IgD-negative memory B cell (primary cell): ENCODE measurements at regions not wholly inside any gene's neighbourhood (a gene's known extent, or its start where the extent isn't known, plus 50 kb on each side); places are given as distances from the start of the nearest gene placed in this dataset.

ENCODE experiments used
- H3K27ac Mint-ChIP-seq, 3 donors: one replicate each; pipeline ENCODE4 v1.8.0; 2020 to 2022; ENCODE audit warnings: mild to moderate bottlenecking in 3 of 3, mixed read lengths in 3 of 3, moderate library complexity in 1 of 3
- H3K27me3 Mint-ChIP-seq: one replicate; pipeline ENCODE4 v1.8.0; 2021; ENCODE audit warnings: mixed read lengths
- H3K36me3 Mint-ChIP-seq: one replicate; pipeline ENCODE4 v1.8.0; 2020; ENCODE audit warnings: mild to moderate bottlenecking, mixed read lengths
- H3K4me1 Mint-ChIP-seq, 3 donors: one replicate each; pipeline ENCODE4 v1.8.0; 2020 to 2022; ENCODE audit warnings: mixed read lengths in 3 of 3, mild to moderate bottlenecking in 1 of 3
- H3K4me3 Mint-ChIP-seq, 4 donors: one replicate each; pipeline ENCODE4 v1.8.0; 2020 to 2022; ENCODE audit warnings: mild to moderate bottlenecking in 4 of 4, mixed read lengths in 4 of 4, moderate library complexity in 3 of 4
- H3K9me3 Mint-ChIP-seq, 3 donors: one replicate each; pipeline ENCODE4 v1.8.0; 2020 to 2021; ENCODE audit warnings: mixed read lengths in 3 of 3, mild to moderate bottlenecking in 1 of 3

- H3K4me3 Mint-ChIP-seq, result no peak overlapping the region
- H3K9me3 Mint-ChIP-seq, result peaks cover 0 to 2% (median 0%) of the 10 kb centered on the region in 3 donors
- H3K27ac Mint-ChIP-seq, result no peak overlapping the region
- H3K36me3 Mint-ChIP-seq, result peaks cover 2% of the 10 kb centered on the region
- H3K4me1 Mint-ChIP-seq, result peaks cover 12 to 20% (median 19%) of the 10 kb centered on the region in 3 donors
- peaks cover 1% of the 10 kb centered on the region for H3K27me3 Mint-ChIP-seq
Measured at GRCh38 chr5:124061663-124062062, 549.7 kb downstream of the CSNK1G3 start.

GRCh38 chr5:124061068-124061430, 549.1 kb downstream of the CSNK1G3 start:
- H3K4me3 Mint-ChIP-seq, result no peak overlapping the region
- H3K9me3 Mint-ChIP-seq, result peaks cover 0 to 2% (median 0%) of the 10 kb centered on the region in 3 donors
- H3K27ac Mint-ChIP-seq, result no peak overlapping the region

GRCh38 chr5:124060413-124061067, 548.6 kb downstream of the CSNK1G3 start:
- H3K27me3 Mint-ChIP-seq, result peaks cover under 1% of the 10 kb centered on the region
- H3K4me1 Mint-ChIP-seq, result peaks cover 20 to 29% (median 26%) of the 10 kb centered on the region in 3 donors
- no peaks in the 10 kb centered on the region for H3K36me3 Mint-ChIP-seq

More at GRCh38 chr5:124061068-124061430, 549.1 kb downstream of the CSNK1G3 start:
- peaks cover 1% of the 10 kb centered on the region for H3K27me3 Mint-ChIP-seq
- H3K36me3 Mint-ChIP-seq, result peaks cover 2% of the 10 kb centered on the region
- H3K4me1 Mint-ChIP-seq, result peaks cover 18 to 26% (median 25%) of the 10 kb centered on the region in 3 donors

GRCh38 chr5:124060011-124060410, 548.0 kb downstream of the CSNK1G3 start:
- H3K36me3 Mint-ChIP-seq, result no peaks in the 10 kb centered on the region
- H3K9me3 Mint-ChIP-seq, result no peaks in the 10 kb centered on the region
- no peaks in the 10 kb centered on the region for H3K27me3 Mint-ChIP-seq
- H3K27ac Mint-ChIP-seq, result no peak overlapping the region
- peaks cover 20 to 30% (median 30%) of the 10 kb centered on the region in 3 donors for H3K4me1 Mint-ChIP-seq
- no peak overlapping the region for H3K4me3 Mint-ChIP-seq

More at GRCh38 chr5:124060413-124061067, 548.6 kb downstream of the CSNK1G3 start:
- H3K4me3 Mint-ChIP-seq, result no peak overlapping the region
- H3K9me3 Mint-ChIP-seq, result peaks cover 0 to 2% (median 0%) of the 10 kb centered on the region in 3 donors
- no peak overlapping the region for H3K27ac Mint-ChIP-seq

GRCh38 chr5:124059200-124059599, 547.2 kb downstream of the CSNK1G3 start:
- no peak overlapping the region for H3K4me3 Mint-ChIP-seq
- H3K36me3 Mint-ChIP-seq, result no peaks in the 10 kb centered on the region
- no peak overlapping the region for H3K27ac Mint-ChIP-seq
- no peaks in the 10 kb centered on the region for H3K9me3 Mint-ChIP-seq
- H3K4me1 Mint-ChIP-seq, result peaks cover 20 to 32% (median 32%) of the 10 kb centered on the region in 3 donors
- H3K27me3 Mint-ChIP-seq, result no peaks in the 10 kb centered on the region

- peak overlapping the region; percentile 72 to 96 (median 88) for H3K4me3 Mint-ChIP-seq
- peaks cover 20 to 33% (median 32%) of the 10 kb centered on the region in 3 donors for H3K4me1 Mint-ChIP-seq
- peak overlapping the region; percentile 76 to 94 (median 87) for H3K27ac Mint-ChIP-seq
- H3K36me3 Mint-ChIP-seq, result no peaks in the 10 kb centered on the region
- no peaks in the 10 kb centered on the region for H3K27me3 Mint-ChIP-seq
- no peaks in the 10 kb centered on the region for H3K9me3 Mint-ChIP-seq
Measured at GRCh38 chr5:124057724-124058231, 545.8 kb downstream of the CSNK1G3 start.

- Mint-ChIP-seq H3K4me1 (peaks cover 20 to 33% (median 32%) of the 10 kb centered on the region in 3 donors), H3K27me3 (no peaks in the 10 kb centered on the region), H3K27ac (peak overlapping the region; percentile 76 to 94 (median 87)), H3K9me3 (no peaks in the 10 kb centered on the region), H3K36me3 (no peaks in the 10 kb centered on the region), H3K4me3 (peak overlapping the region; percentile 72 to 96 (median 88))
Measured at GRCh38 chr5:124056991-124057723, 545.2 kb downstream of the CSNK1G3 start.

- peak overlapping the region; percentile 72 to 96 (median 88) for H3K4me3 Mint-ChIP-seq
- H3K36me3 Mint-ChIP-seq, result no peaks in the 10 kb centered on the region
- H3K4me1 Mint-ChIP-seq, result peaks cover 20 to 33% (median 32%) of the 10 kb centered on the region in 3 donors
- no peaks in the 10 kb centered on the region for H3K9me3 Mint-ChIP-seq
- H3K27me3 Mint-ChIP-seq, result no peaks in the 10 kb centered on the region
- H3K27ac Mint-ChIP-seq, result peak overlapping the region; percentile 76 to 94 (median 87)
Measured at GRCh38 chr5:124056326-124056990, 544.5 kb downstream of the CSNK1G3 start.

GRCh38 chr5:124055751-124056150, 543.8 kb downstream of the CSNK1G3 start:
- Mint-ChIP-seq H3K27ac (peak overlapping the region in 2 of 3 donors; percentile 76 to 87), H3K4me1 (peaks cover 20 to 33% (median 32%) of the 10 kb centered on the region in 3 donors), H3K27me3 (no peaks in the 10 kb centered on the region), H3K9me3 (no peaks in the 10 kb centered on the region), H3K36me3 (no peaks in the 10 kb centered on the region), H3K4me3 (peak overlapping the region in 2 of 4 donors; percentile 72 to 80)

- Mint-ChIP-seq H3K4me3 (no peak overlapping the region), H3K9me3 (peaks cover 0 to under 1% (median 0%) of the 10 kb centered on the region in 3 donors), H3K27ac (no peak overlapping the region), H3K36me3 (no peaks in the 10 kb centered on the region), H3K4me1 (peaks cover 20 to 33% (median 32%) of the 10 kb centered on the region in 3 donors), H3K27me3 (no peaks in the 10 kb centered on the region)
Measured at GRCh38 chr5:124054564-124054963, 542.6 kb downstream of the CSNK1G3 start.

- no peaks in the 10 kb centered on the region for H3K36me3 Mint-ChIP-seq
- H3K4me1 Mint-ChIP-seq, result peaks cover 20 to 26% (median 24%) of the 10 kb centered on the region in 3 donors
- no peak overlapping the region for H3K27ac Mint-ChIP-seq
- no peak overlapping the region for H3K4me3 Mint-ChIP-seq
- H3K27me3 Mint-ChIP-seq, result no peaks in the 10 kb centered on the region
- peaks cover 0 to 2% (median 0%) of the 10 kb centered on the region in 3 donors for H3K9me3 Mint-ChIP-seq
Measured at GRCh38 chr5:124053340-124053739, 541.4 kb downstream of the CSNK1G3 start.

- Mint-ChIP-seq H3K4me3 (no peak overlapping the region), H3K36me3 (no peaks in the 10 kb centered on the region)
Measured at GRCh38 chr5:124052201-124052600, 540.2 kb downstream of the CSNK1G3 start.

GRCh38 chr5:124050120-124050770, 538.3 kb downstream of the CSNK1G3 start:
- H3K4me1 Mint-ChIP-seq, result peaks cover 0 to 5% (median 3%) of the 10 kb centered on the region in 3 donors
- no peaks in the 10 kb centered on the region for H3K27me3 Mint-ChIP-seq
- H3K4me3 Mint-ChIP-seq, result no peak overlapping the region
- no peak overlapping the region for H3K27ac Mint-ChIP-seq
- no peaks in the 10 kb centered on the region for H3K36me3 Mint-ChIP-seq
- H3K9me3 Mint-ChIP-seq, result peaks cover 0 to 2% (median 0%) of the 10 kb centered on the region in 3 donors

More at GRCh38 chr5:124052201-124052600, 540.2 kb downstream of the CSNK1G3 start:
- H3K4me1 Mint-ChIP-seq, result peaks cover 11 to 16% (median 14%) of the 10 kb centered on the region in 3 donors
- no peaks in the 10 kb centered on the region for H3K27me3 Mint-ChIP-seq
- peaks cover 0 to 2% (median 0%) of the 10 kb centered on the region in 3 donors for H3K9me3 Mint-ChIP-seq
- H3K27ac Mint-ChIP-seq, result no peak overlapping the region

- Mint-ChIP-seq H3K27me3 (no peaks in the 10 kb centered on the region), H3K4me1 (no peaks in the 10 kb centered on the region), H3K9me3 (peaks cover 2 to 13% (median 4%) of the 10 kb centered on the region in 3 donors), H3K4me3 (no peak overlapping the region), H3K36me3 (no peaks in the 10 kb centered on the region), H3K27ac (no peak overlapping the region)
Measured at GRCh38 chr5:124045412-124045811, 533.4 kb downstream of the CSNK1G3 start.
